NCI-H82 (cell line): ENCODE measurements at regions not wholly inside any gene's neighbourhood (a gene's known extent, or its start where the extent isn't known, plus 50 kb on each side); places are given as distances from the start of the nearest gene placed in this dataset.
"Not testable (repeated sequence)": the region's sequence is repeated elsewhere in the genome, so short reads cannot be mapped to it uniquely, and the experiment has no call there.

Experiments
- DNase-seq: peaks from one replicate; lab custom pipeline; 2025; lab: John Stamatoyannopoulos, UW

DNA sequence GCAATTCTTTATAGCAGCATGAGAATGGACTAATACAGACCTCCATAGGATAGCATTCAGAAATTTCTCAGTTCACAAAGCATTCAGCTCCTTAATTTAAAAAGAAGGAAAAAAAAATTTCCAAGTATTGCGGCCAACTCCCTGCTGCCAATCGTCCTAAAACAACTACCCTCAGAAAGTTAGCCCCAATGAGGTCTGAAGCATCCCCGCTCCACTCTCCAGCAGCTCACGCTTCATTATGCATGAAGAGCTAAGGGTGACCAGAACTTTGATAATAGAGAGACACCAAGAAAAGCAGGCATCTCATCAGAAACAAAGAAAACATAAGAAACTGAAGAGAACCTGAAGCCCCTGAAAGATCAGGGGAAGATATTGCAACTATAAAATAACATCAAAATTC, 172.8 kb upstream of the NUDT4 start:
- DNase-seq = peak; percentile 67

- DNase-seq = peak; percentile 60
Measured at GRCh38 chr12:93205361-93205760, 172.4 kb upstream of the NUDT4 start.

DNA sequence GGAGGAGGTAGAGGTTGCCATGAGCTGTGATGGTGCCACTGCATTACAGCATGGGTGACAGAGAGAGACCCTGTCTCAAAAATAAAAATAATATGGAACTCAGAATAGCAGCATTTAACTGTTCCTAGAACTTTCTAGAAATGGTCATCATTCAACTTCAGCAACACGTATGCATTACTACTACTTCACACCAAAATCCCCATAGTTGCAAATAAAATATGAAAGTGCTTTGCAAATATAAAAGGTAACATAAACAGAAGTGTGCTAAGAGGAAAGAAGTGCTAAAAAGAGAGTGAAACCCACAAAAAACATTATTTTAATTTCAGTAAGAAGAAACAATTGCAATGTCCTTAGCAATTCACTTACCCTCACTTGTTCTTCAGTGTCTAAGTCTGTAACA, 169.7 kb upstream of the NUDT4 start:
- no peak for DNase-seq

- no peak for DNase-seq
Measured at GRCh38 chr12:93214523-93215289, 163.0 kb upstream of the NUDT4 start.

- no peak for DNase-seq
Measured at GRCh38 chr12:93215290-93215678, 162.4 kb upstream of the NUDT4 start.

DNA sequence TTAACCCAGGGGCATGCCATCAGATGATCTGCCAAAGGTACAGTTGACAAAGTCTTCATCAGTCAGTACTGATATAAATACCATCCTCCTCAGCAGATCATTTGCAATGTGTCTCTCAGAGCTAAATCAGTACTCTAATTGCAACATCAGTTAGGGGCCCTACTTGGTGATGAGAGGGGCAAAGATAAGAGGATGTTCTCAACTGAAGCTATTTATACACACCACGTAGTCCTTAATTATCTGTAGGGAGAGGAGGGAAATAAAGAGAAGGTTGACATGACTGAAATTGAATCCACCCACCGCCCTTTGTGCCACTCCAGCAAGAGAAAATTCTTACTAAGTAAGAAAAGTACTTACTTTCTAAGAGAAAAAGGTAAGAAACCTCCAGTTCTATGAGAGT, 157.8 kb upstream of the NUDT4 start:
- peak; percentile 47 for DNase-seq

DNA sequence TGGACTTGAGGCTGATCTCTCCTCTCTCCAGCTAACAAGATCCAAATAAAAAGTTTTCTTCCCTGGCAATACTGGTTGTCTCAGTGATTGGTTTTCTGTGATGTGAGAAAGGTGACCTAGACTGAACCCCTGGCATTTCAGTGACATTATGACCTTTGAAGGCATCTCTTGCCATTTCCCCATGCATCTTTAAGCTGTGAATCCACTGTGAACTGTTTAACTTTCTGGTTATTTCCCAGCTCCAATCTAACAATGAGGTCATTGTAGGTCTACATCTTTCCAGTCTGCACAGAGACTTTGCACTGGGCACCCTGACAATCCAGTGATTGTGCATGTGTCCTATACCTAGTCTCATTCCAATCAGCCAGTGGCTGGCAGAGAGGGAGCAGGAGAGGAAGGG, 155.9 kb upstream of the NUDT4 start:
- no peak for DNase-seq

DNA sequence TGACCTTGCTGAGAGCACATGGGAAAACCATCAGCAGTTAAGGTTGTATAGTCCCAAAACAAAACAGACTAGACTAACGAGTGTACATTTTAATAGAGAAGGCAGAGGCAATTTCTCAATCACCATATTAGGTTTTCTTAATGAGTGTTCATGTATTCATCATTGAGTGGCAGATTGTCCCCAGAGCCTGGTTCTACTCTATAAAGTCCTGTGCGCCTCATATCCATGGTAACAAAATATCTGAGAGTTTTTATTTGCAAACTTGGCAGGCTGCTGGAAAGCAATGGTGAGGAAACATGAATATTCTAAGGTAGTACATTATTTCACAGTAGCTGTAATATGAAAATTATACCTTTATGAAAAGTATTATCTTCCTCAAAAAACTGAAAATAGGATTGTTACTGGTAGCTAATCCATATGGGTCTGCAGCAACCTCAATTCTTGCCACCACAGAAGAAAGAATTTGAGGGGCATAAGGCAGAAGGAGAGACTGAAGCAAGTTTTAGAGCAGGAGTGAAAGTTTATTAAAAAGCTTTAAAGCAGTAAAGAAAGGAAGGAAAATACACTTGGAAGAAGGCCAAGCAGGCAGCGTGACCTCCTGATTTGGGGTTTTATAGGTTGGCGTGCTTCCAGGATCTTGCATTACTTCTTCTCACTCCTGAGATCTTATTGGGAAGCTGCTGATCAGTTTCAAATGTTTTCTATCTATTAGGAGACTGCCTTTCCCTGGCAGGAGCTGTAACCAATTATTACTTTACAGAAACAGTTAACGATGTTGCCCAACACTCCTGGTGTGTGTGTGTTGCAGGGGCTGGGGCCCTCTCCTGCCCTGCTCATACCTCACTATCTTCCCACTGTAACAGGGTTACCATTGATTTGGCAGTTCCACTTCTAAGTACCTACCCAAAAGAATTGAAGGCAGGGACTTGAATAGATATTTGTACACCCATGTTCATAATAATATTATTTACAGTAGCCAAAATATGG, 154.0 kb upstream of the NUDT4 start:
- peak; percentile 62 for DNase-seq

DNA sequence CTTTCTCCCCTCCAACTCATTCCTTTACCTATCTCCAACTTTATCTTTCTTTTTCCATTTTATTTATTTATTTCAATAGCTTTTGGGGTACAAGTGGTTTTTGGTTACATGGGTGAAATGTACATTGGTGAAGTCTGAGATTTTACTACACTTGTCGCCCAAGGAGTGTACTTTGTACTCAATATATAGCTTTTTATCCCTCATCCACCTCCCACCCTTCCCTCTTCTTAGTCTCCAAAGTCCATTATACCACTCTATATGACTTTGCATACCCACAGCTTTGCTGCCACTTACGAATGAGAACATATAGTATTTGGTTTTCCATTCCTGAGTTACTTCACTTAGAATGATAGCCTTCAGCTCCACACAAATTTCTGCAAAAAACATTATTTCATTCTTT, 152.6 kb upstream of the NUDT4 start:
- DNase-seq = no peak

DNA sequence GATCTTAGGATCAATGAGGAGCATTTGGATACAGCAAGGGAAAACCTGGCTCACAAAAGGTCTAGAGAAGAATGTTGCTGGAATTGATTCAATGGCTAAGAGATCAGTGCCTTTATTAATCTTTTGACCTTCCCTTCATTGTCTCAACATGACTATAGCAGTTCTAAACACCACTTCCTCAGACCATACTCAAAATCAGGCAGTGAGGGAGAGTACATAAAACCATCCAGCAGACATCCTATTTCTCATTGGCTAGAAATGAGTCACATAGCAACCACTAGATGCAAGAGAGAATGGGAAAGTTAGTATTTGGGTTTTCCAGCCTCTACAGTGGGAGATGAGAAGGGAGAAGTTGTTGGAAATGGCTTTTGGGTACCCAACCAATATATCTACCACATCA, 151.4 kb upstream of the NUDT4 start:
- no peak for DNase-seq

DNA sequence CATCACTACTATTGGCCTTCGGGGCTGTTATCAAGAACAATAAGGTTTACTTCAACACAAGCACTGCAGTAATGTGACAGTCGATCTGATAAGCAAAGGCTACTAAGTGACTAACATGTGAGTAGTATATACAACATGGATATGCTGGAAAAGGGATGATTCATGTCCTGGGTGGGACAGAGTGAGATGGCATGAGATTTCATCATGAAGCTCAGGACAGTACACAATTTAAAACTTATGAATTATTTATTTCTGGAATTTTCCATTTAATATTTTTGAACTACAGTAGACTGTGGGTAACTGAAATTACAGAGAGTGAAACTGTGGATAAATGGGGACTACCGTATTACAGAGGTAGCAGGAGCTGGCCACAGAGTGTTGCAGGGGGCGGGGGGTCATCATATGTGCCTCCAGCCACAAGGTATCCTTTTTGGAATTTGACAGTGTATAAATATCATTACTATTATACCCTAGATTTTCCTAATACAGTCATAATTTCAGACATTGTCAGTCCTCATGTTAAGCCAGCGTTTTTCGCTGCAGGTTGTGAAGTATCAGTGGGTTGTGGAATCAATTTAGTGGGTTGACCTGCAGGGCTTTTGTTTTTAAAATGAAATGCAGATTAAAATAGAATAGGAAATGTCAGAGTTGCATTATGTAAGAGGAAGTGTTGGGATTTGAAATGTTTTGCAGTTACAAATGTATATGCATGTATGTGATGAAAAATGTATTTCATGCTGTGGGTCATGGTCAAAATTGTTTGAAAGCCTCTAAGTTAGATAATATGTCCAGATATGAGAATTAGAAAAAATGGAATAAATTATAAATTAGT, 148.0 kb upstream of the NUDT4 start:
- DNase-seq = no peak

GRCh38 chr12:93230326-93230720, 147.4 kb upstream of the NUDT4 start:
- no peak for DNase-seq

- DNase-seq = peak; percentile 72
Measured at GRCh38 chr12:93231938-93232337, 145.8 kb upstream of the NUDT4 start.

- no peak for DNase-seq
Measured at GRCh38 chr12:93234641-93235040, 143.1 kb upstream of the NUDT4 start.

- no peak for DNase-seq
Measured at GRCh38 chr12:93235881-93236280, 141.8 kb upstream of the NUDT4 start.

DNA sequence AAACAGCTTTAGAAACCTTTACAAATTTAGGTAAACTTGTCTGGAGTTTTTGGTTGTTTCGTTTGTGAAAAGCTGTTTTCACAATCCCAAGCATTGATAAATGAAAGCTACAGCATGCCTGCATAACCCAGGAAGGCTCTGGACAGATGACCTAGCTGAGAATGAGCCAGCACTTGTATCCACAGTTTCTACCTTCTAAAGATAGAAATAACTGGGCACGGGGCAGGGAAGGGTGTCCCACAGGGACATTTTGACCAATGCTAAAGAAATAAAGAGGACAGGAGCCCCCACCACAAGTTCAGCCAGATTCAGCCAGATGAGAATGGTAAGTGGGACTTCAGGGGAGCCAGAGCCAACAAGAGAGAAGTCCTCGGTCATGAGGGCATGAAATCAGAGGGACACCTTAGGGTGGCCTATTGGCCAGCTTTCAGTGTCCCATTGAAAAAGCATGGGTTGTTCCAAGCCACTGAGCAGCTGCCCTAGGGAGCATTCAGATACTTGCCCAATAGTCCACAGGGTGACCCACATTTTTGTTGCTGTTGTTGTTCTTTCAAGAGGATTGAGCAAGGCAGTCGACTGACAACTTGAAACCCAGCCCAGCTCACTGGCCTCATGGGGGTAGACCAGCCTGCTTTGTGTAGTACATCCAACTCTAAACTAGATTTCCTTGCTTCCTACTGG, 140.3 kb upstream of the NUDT4 start:
- no peak for DNase-seq

GRCh38 chr12:93238512-93239262, 139.0 kb upstream of the NUDT4 start:
- not testable (repeated sequence) for DNase-seq

GRCh38 chr12:93239789-93240188, 137.9 kb upstream of the NUDT4 start:
- not testable (repeated sequence) for DNase-seq

DNA sequence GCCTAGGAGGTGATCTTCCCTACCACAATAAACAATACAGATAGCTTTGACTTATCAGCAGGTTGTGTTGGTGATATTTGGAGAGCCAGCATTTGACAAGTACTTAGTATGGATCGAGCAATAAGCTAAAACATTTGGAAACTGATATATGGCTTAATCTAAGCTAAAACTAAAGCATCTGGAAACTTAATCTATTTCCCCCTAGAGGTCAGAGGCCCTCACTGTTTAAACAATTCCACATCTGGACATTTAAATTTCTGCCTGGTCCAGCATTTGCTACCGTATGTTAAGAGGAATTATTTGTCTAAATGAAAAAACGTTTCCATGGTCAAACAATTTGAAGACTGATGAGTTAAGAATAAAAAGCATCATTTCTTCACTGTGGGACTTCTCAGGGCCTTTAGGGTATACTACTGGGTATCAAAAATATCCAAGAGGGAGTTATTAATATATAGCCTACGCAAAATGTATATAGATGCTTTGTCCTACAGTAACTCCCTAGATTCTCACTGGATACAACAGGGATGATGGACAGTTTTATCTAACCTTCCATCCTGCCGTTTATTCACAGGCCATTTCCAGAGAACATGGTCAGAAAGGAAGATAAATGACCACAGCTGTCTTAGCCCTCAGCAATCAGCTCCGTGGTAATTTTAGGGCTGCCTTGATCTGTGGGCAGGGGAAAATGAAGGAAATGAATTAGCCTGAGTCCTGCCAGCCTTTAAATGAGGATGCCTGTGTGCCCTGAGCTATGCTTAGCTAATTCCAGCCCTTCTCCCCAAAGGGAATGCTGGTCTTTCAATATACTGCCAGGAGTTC, 135.4 kb upstream of the NUDT4 start:
- no peak for DNase-seq

DNA sequence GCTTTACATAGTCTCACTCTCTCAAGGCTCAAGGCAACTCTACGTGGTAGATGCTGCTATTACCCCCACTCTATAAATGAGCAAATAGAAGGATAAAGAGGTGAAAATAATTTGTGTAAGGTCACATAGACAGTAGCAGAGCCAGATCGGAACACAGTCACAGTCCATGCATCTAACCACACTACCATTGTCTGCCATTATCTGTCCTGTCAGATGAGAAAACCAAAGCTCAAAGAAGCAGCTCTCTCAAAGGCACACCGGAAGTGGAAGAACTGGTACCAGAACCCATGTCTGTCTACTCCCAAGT, 134.4 kb upstream of the NUDT4 start:
- no peak for DNase-seq
